GM12878 (cell line): ENCODE measurements at regions not wholly inside any gene's neighbourhood (a gene's known extent, or its start where the extent isn't known, plus 50 kb on each side); places are given as distances from the start of the nearest gene placed in this dataset.

Experiments used
- ATF3 ChIP-seq: IDR thresholded peaks from 2 replicates; pipeline ENCODE4 v1.6.1; 2011; ENCODE audit warnings: low read depth, mild to moderate bottlenecking, low read length, moderate library complexity, borderline replicate concordance; ENCODE audit errors: extremely low read depth
- CEBPB ChIP-seq, 2 experiments: fragments of 150-350 bp in 1 of 2; IDR thresholded peaks; 2 replicates each; pipeline ENCODE4 v1.6.1; 2012 to 2014; ENCODE audit warnings: low read depth in 2 of 2, low read length in 2 of 2, borderline replicate concordance in 1 of 2, inconsistent platforms in 1 of 2
- CTCF ChIP-seq, 3 experiments: IDR thresholded peaks in 2 of 3; conservative IDR thresholded peaks in 1 of 3; 2 replicates each; pipeline ENCODE4 v1.5.1; 2011; ENCODE audit warnings: low read depth in 3 of 3, low read length in 3 of 3, mild to moderate bottlenecking in 3 of 3, control low read depth in 2 of 3, moderate library complexity in 2 of 3, inconsistent platforms in 1 of 3, mixed read lengths in 1 of 3; ENCODE audit not compliant: control insufficient read depth in 2 of 3, insufficient read depth in 1 of 3; ENCODE audit errors: extremely low read depth in 1 of 3
- EZH2 ChIP-seq: IDR thresholded peaks from 2 replicates; pipeline ENCODE4 v1.6.1; 2012; ENCODE audit warnings: low read depth, mild to moderate bottlenecking, control low read depth, inconsistent platforms, low read length, borderline replicate concordance; ENCODE audit not compliant: control insufficient read depth
- JUNB ChIP-seq: IDR thresholded peaks from 2 replicates; pipeline ENCODE4 v1.6.1; 2016; ENCODE audit warnings: antibody characterized with exemption, mild to moderate bottlenecking
- MTA2 ChIP-seq: fragments of 450-650 bp; IDR thresholded peaks from 2 replicates; pipeline ENCODE4 v1.6.1; 2016; ENCODE audit warnings: low read depth, mild to moderate bottlenecking, moderate library complexity
- NR2C1 ChIP-seq: fragments of 450-650 bp; IDR thresholded peaks from 2 replicates; pipeline ENCODE4 v1.6.1; 2017; ENCODE audit warnings: antibody characterized with exemption, mild to moderate bottlenecking, moderate library complexity
- SP1 ChIP-seq: IDR thresholded peaks from one replicate; pipeline ENCODE4 v1.6.1; 2011; ENCODE audit warnings: low read depth, low read length
- SUPT20H ChIP-seq: IDR thresholded peaks from 2 replicates; pipeline ENCODE4 v1.6.1; 2011; ENCODE audit warnings: low read depth, mild to moderate bottlenecking, low read length, moderate library complexity, borderline replicate concordance; ENCODE audit not compliant: control insufficient read depth
- ZBTB33 ChIP-seq: fragments of 450-650 bp; IDR thresholded peaks from 2 replicates; pipeline ENCODE4 v1.6.1; 2017; ENCODE audit warnings: mild to moderate bottlenecking
- ZNF274 ChIP-seq: IDR thresholded peaks from one replicate; pipeline ENCODE4 v1.8.0; 2011; ENCODE audit not compliant: insufficient read length, insufficient read depth

GRCh38 chr4:32136081-32136787, 1416.1 kb downstream of the PCDH7 start:
- no peak for TF ChIP-seq SP1
- no peak for TF ChIP-seq MTA2
- no peak for TF ChIP-seq ZNF274
- no peak for TF ChIP-seq CTCF (IDR thresholded peaks at IDR 0.05 in 2 of 3, conservative IDR thresholded peaks at IDR 0.05 in 1 of 3; ENCODE audit: control insufficient read depth in 2 of 3, extremely low read depth in 1 of 3, insufficient read depth in 1 of 3, low read depth in 3 of 3, low read length in 3 of 3)
- no peak for TF ChIP-seq ATF3
- TF ChIP-seq SUPT20H, result no peak
- TF ChIP-seq CEBPB (IDR thresholded peaks at IDR 0.05; ENCODE audit: borderline replicate concordance in 1 of 2, low read depth in 2 of 2, low read length in 2 of 2), result no peak
- no peak for TF ChIP-seq EZH2
- TF ChIP-seq JUNB, result no peak
- no peak for TF ChIP-seq NR2C1
- TF ChIP-seq ZBTB33, result no peak
